ENCODE measurements at regions not wholly inside any gene's neighbourhood (a gene's known extent, or its start where the extent isn't known, plus 50 kb on each side); places are given as distances from the start of the nearest gene placed in this dataset.

DNA sequence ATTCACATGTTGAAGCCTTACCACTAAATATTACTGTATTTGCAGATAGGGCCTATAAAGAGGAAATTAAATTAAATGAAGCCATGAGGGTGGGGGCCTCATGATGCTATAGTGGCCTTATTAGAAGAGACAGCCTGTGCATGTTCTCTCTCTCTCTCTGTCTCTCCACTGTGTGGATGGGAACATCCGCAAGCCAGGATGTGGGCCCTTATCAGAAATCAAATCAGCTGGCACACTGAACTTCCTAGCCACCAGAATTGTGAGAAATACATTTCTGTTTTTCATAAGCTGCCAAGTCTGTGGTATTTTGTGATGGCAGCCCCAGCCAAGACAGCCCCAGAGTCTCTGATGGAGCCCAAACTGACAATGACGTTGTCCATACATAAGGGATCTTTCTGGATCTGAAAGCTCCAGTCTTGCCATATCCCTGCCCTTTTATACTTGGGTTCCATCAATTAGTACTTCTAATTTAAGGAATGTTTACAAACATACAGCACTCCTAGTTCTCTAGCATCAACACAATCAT, 300.5 kb upstream of the ATP10B start:
- Mint-ChIP-seq H3K4me3 (no peak overlapping the region), H3K27ac (no peak overlapping the region), H3K36me3 (no peaks in the 10 kb centered on the region), H3K27me3 (ENCODE audit: low read depth) (peaks cover 5% of the 10 kb centered on the region), H3K9me3 (peaks cover 6% of the 10 kb centered on the region), H3K4me1 (no peaks in the 10 kb centered on the region)
- no peak for DNase-seq (ENCODE audit: low spot score in 2 of 2, unreplicated experiment in 2 of 2)
- TF ChIP-seq, protein P1, sequence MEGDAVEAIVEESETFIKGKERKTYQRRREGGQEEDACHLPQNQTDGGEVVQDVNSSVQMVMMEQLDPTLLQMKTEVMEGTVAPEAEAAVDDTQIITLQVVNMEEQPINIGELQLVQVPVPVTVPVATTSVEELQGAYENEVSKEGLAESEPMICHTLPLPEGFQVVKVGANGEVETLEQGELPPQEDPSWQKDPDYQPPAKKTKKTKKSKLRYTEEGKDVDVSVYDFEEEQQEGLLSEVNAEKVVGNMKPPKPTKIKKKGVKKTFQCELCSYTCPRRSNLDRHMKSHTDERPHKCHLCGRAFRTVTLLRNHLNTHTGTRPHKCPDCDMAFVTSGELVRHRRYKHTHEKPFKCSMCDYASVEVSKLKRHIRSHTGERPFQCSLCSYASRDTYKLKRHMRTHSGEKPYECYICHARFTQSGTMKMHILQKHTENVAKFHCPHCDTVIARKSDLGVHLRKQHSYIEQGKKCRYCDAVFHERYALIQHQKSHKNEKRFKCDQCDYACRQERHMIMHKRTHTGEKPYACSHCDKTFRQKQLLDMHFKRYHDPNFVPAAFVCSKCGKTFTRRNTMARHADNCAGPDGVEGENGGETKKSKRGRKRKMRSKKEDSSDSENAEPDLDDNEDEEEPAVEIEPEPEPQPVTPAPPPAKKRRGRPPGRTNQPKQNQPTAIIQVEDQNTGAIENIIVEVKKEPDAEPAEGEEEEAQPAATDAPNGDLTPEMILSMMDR (IDR thresholded peaks at IDR 0.05; ENCODE audit: unreplicated experiment): no peak

- H3K4me3 Mint-ChIP-seq: no peak overlapping the region
- no peaks in the 10 kb centered on the region for H3K4me1 Mint-ChIP-seq
- peaks cover 9% of the 10 kb centered on the region for H3K9me3 Mint-ChIP-seq
- TF ChIP-seq, protein P1 (IDR thresholded peaks at IDR 0.05; ENCODE audit: unreplicated experiment): no peak
- peaks cover 5% of the 10 kb centered on the region for H3K27me3 Mint-ChIP-seq (ENCODE audit: low read depth)
- no peak overlapping the region for H3K27ac Mint-ChIP-seq
- no peak for DNase-seq (ENCODE audit: low spot score in 2 of 2, unreplicated experiment in 2 of 2)
- no peaks in the 10 kb centered on the region for H3K36me3 Mint-ChIP-seq
These were observed 298.5 kb upstream of the ATP10B start for GRCh38 chr5:161150441-161150988.

GRCh38 chr5:161149078-161149477, 297.1 kb upstream of the ATP10B start:
- Mint-ChIP-seq H3K4me3 (no peak overlapping the region), H3K9me3 (peaks cover 17% of the 10 kb centered on the region), H3K4me1 (no peaks in the 10 kb centered on the region), H3K27me3 (ENCODE audit: low read depth) (peaks cover 4% of the 10 kb centered on the region), H3K36me3 (no peaks in the 10 kb centered on the region), H3K27ac (no peak overlapping the region)
- TF ChIP-seq, protein P1 (IDR thresholded peaks at IDR 0.05; ENCODE audit: unreplicated experiment): no peak
- DNase-seq (ENCODE audit: low spot score in 2 of 2, unreplicated experiment in 2 of 2): no peak

- no peak for DNase-seq (ENCODE audit: low spot score in 2 of 2, unreplicated experiment in 2 of 2)
- H3K27me3 Mint-ChIP-seq (ENCODE audit: low read depth): peaks cover 1% of the 10 kb centered on the region
- H3K36me3 Mint-ChIP-seq: peaks cover 1% of the 10 kb centered on the region
- TF ChIP-seq, protein P1 (IDR thresholded peaks at IDR 0.05; ENCODE audit: unreplicated experiment): no peak
- peaks cover 8% of the 10 kb centered on the region for H3K4me1 Mint-ChIP-seq
- H3K27ac Mint-ChIP-seq: no peak overlapping the region
- H3K9me3 Mint-ChIP-seq: peaks cover 16% of the 10 kb centered on the region
- no peak overlapping the region for H3K4me3 Mint-ChIP-seq
These were observed 286.9 kb upstream of the ATP10B start for GRCh38 chr5:161138751-161139455.

GRCh38 chr5:161134956-161135355, 282.9 kb upstream of the ATP10B start:
- no peak for DNase-seq (ENCODE audit: low spot score in 2 of 2, unreplicated experiment in 2 of 2)
- H3K27ac Mint-ChIP-seq: no peak overlapping the region

More at GRCh38 chr5:161134956-161135355, 282.9 kb upstream of the ATP10B start:
- TF ChIP-seq, protein P1 (IDR thresholded peaks at IDR 0.05; ENCODE audit: unreplicated experiment): no peak
- Mint-ChIP-seq H3K4me1 (peaks cover 4% of the 10 kb centered on the region), H3K4me3 (no peak overlapping the region), H3K9me3 (peaks cover 2% of the 10 kb centered on the region), H3K36me3 (no peaks in the 10 kb centered on the region), H3K27me3 (ENCODE audit: low read depth) (peaks cover 1% of the 10 kb centered on the region)

Data from mesothelial cell of epicardium (in vitro differentiated cells).